H9 (cell line): ENCODE measurements at regions not wholly inside any gene's neighbourhood (a gene's known extent, or its start where the extent isn't known, plus 50 kb on each side); places are given as distances from the start of the nearest gene placed in this dataset.
"Not testable (repeated sequence)": the region's sequence is repeated elsewhere in the genome, so short reads cannot be mapped to it uniquely, and the experiment has no call there.

Source experiments
- DNase-seq: peaks from one replicate; pipeline ENCODE4 v3.0.0-alpha.2; 2017
- H2AFZ ChIP-seq: one replicate; pipeline ENCODE4 v1.6.1; 2013; ENCODE audit warnings: mild to moderate bottlenecking, low read length, control low read depth, moderate library complexity
- H2AK5ac ChIP-seq: 2 replicates; pipeline ENCODE4 v1.6.1; 2013; ENCODE audit warnings: low read length, control low read depth, mixed read lengths; ENCODE audit not compliant: insufficient read length
- H2BK120ac ChIP-seq: one replicate; pipeline ENCODE4 v1.6.1; 2013; ENCODE audit warnings: low read depth, mild to moderate bottlenecking, low read length, control low read depth, inconsistent platforms; ENCODE audit not compliant: poor library complexity, severe bottlenecking
- H2BK12ac ChIP-seq: 2 replicates; pipeline ENCODE4 v1.6.1; 2013; ENCODE audit warnings: low read length, control low read depth, mixed read lengths, low read depth; ENCODE audit not compliant: insufficient read length
- H2BK15ac ChIP-seq: 2 replicates; pipeline ENCODE4 v1.6.1; 2013; ENCODE audit warnings: low read depth, low read length, control low read depth
- H2BK20ac ChIP-seq: one replicate; pipeline ENCODE4 v1.6.1; 2013; ENCODE audit warnings: low read depth, mild to moderate bottlenecking, low read length, control low read depth, inconsistent platforms; ENCODE audit not compliant: poor library complexity, severe bottlenecking
- H2BK5ac ChIP-seq: 2 replicates; pipeline ENCODE4 v1.6.1; 2013; ENCODE audit warnings: low read length, control low read depth, mixed read lengths; ENCODE audit not compliant: insufficient read length
- H3K14ac ChIP-seq: 2 replicates; pipeline ENCODE4 v1.6.1; 2013; ENCODE audit warnings: low read length, control low read depth; ENCODE audit not compliant: insufficient read depth
- H3K18ac ChIP-seq: 2 replicates; pipeline ENCODE4 v1.6.1; 2013; ENCODE audit warnings: low read depth, mild to moderate bottlenecking, mixed read lengths, low read length, control low read depth; ENCODE audit not compliant: insufficient read length
- H3K23ac ChIP-seq: 2 replicates; pipeline ENCODE4 v1.6.1; 2013; ENCODE audit warnings: low read length, control low read depth, mixed read lengths, low read depth; ENCODE audit not compliant: insufficient read length
- H3K23me2 ChIP-seq: 2 replicates; pipeline ENCODE4 v1.6.1; 2013; ENCODE audit warnings: low read depth, mild to moderate bottlenecking, mixed read lengths, low read length, control low read depth; ENCODE audit not compliant: insufficient read length, poor library complexity, severe bottlenecking
- H3K27ac ChIP-seq: 2 replicates; pipeline ENCODE4 v1.5.1; 2013; ENCODE audit warnings: low read length, control low read depth, mixed read lengths, low read depth; ENCODE audit not compliant: insufficient read length
- H3K27me3 ChIP-seq: 2 replicates; pipeline ENCODE4 v1.6.1; 2013; ENCODE audit warnings: low read length, control low read depth, inconsistent platforms; ENCODE audit not compliant: insufficient read depth
- H3K4ac ChIP-seq: 2 replicates; pipeline ENCODE4 v1.6.1; 2013; ENCODE audit warnings: low read depth, mild to moderate bottlenecking, control low read depth, inconsistent platforms, low read length, moderate library complexity
- H3K4me1 ChIP-seq: 2 replicates; pipeline ENCODE4 v1.6.1; 2013; ENCODE audit warnings: low read length, control low read depth, inconsistent platforms; ENCODE audit not compliant: insufficient read depth
- H3K4me2 ChIP-seq: 2 replicates; pipeline ENCODE4 v1.6.1; 2013; ENCODE audit warnings: low read length, control low read depth, mixed read lengths; ENCODE audit not compliant: insufficient read length, insufficient read depth
- H3K56ac ChIP-seq: 2 replicates; pipeline ENCODE4 v1.6.1; 2013; ENCODE audit warnings: low read depth, mild to moderate bottlenecking, mixed read lengths, low read length, control low read depth; ENCODE audit not compliant: insufficient read length
- H3K79me1 ChIP-seq: 2 replicates; pipeline ENCODE4 v1.6.1; 2013; ENCODE audit warnings: low read depth, mild to moderate bottlenecking, moderate library complexity, low read length, control low read depth, inconsistent platforms; ENCODE audit not compliant: insufficient read depth, poor library complexity, severe bottlenecking
- H3K79me2 ChIP-seq: 2 replicates; pipeline ENCODE4 v1.6.1; 2013; ENCODE audit warnings: low read length, control low read depth, inconsistent platforms; ENCODE audit not compliant: insufficient read depth
- H3K9ac ChIP-seq: 2 replicates; pipeline ENCODE4 v1.6.1; 2013; ENCODE audit warnings: low read length, control low read depth, mixed read lengths; ENCODE audit not compliant: insufficient read length; ENCODE audit errors: extremely low read depth
- H3K9me3 ChIP-seq: one replicate; pipeline ENCODE4 v1.6.1; 2013; ENCODE audit warnings: low read depth, low read length, inconsistent platforms; ENCODE audit not compliant: control insufficient read depth
- H3T11ph ChIP-seq: one replicate; pipeline ENCODE4 v1.6.1; 2013; ENCODE audit warnings: mild to moderate bottlenecking, low read length, control low read depth, inconsistent platforms
- H4K20me1 ChIP-seq: one replicate; pipeline ENCODE4 v1.6.1; 2013; ENCODE audit not compliant: control insufficient read depth, insufficient read length, insufficient read depth
- H4K5ac ChIP-seq: 2 replicates; pipeline ENCODE4 v1.6.1; 2013; ENCODE audit warnings: low read depth, mild to moderate bottlenecking, mixed read lengths, low read length, control low read depth; ENCODE audit not compliant: insufficient read length
- H4K8ac ChIP-seq: replicated peaks from 2 replicates; pipeline ENCODE4 v1.6.1; 2013; ENCODE audit warnings: low read length, control low read depth, mixed read lengths, low read depth; ENCODE audit not compliant: insufficient read length
- H4K91ac ChIP-seq: 2 replicates; pipeline ENCODE4 v1.6.1; 2013; ENCODE audit warnings: low read depth, mild to moderate bottlenecking, moderate library complexity, mixed read lengths, low read length, control low read depth; ENCODE audit not compliant: insufficient read length
- H3K27ac Mint-ChIP-seq, 3 experiments: 2 replicates in 2 of 3; 3 replicates in 1 of 3; pipeline ENCODE4 v1.8.0; 2020 to 2021; ENCODE audit warnings: mixed read lengths in 3 of 3, mild to moderate bottlenecking in 1 of 3, moderate library complexity in 1 of 3
- H3K27me3 Mint-ChIP-seq: 2 replicates; pipeline ENCODE4 v1.8.0; 2021; ENCODE audit warnings: low read depth, mild to moderate bottlenecking, moderate library complexity, mixed read lengths
- H3K36me3 Mint-ChIP-seq, 3 experiments: 2 replicates in 2 of 3; 3 replicates in 1 of 3; pipeline ENCODE4 v1.8.0; 2020 to 2021; ENCODE audit warnings: low read depth in 3 of 3, mixed read lengths in 3 of 3; ENCODE audit not compliant: insufficient read depth in 1 of 3
- H3K4me1 Mint-ChIP-seq, 2 experiments: 2 replicates each; pipeline ENCODE4 v1.8.0; 2020; ENCODE audit warnings: mixed read lengths in 2 of 2
- H3K4me3 Mint-ChIP-seq, 2 experiments: 2 replicates in 1 of 2; 3 replicates in 1 of 2; pipeline ENCODE4 v1.8.0; 2020 to 2021; ENCODE audit warnings: mild to moderate bottlenecking in 2 of 2, mixed read lengths in 2 of 2, moderate library complexity in 1 of 2
- H3K9me3 Mint-ChIP-seq, 2 experiments: 2 replicates in 1 of 2; 3 replicates in 1 of 2; pipeline ENCODE4 v1.8.0; 2020; ENCODE audit warnings: mild to moderate bottlenecking in 2 of 2, mixed read lengths in 2 of 2, moderate library complexity in 1 of 2
- CTCF ChIP-seq: fragments of 200-600 bp; sonication (generic); conservative IDR thresholded peaks from 3 replicates; pipeline ENCODE4 v1.8.0; 2021; ENCODE audit warnings: antibody characterized with exemption, mild to moderate bottlenecking
- WGBS: extraction: QIAGEN DNeasy Blood & Tissue Kit; methylation state at CpG from one replicate; pipeline ENCODE4 v1.1.7; 2013; ENCODE audit warnings: missing lambda C conversion rate, low lambda C conversion rate, mixed read lengths; ENCODE audit not compliant: insufficient read length; ENCODE audit errors: extremely low coverage; 5-methylcytosine and 5-hydroxymethylcytosine counted together

DNA sequence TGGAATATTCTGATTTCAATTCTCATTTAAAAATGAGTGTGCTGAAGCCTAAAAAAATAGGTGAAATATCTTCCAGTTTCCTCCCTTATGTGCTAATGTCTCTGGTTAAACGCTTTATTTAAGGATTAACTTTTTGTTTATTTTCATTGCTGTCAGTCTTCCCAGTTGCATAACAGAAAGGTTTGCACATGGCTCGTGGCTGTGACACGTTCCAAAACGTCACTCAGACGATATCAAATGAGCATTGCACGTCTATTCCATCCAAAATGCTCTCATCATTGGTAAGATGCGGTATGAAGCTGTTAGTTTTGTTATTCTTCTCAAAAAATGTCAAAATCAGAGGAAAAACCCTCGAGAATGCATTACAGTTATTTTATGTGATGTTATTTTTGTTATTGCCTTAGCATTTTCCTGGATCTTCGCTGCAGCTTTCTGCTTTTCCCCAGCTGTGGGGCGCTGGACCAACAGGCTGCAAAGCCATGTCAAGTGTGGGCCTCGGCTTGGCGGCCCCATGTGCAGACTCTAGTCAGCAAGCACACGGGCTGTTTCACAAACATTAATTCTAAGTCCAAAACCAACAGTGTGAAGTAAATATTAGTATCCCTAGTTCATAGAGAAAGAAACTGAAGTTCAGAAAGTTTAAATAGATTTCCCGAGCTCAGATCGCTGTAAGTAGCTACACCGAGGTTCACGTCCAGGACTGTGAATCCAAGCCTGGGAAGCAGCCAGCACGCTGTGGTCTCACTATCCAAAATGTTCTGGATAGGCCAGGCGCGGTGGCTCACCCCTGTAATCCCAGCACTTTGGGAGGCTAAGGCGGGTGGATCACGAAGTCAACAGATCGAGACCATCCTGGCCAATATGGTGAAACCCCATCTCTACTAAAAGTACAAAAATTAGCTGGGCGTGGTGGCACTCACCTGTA, 793.4 kb upstream of the FRG1 start:
- Histone ChIP-seq H3K27ac (no peak overlapping the region), H2BK20ac (no peak overlapping the region), H3K4me1 (no peaks in the 10 kb centered on the region), H3K4ac (no peak overlapping the region), H3K9me3 (no peaks in the 10 kb centered on the region), H2BK120ac (no peak overlapping the region), H3K4me2 (no peak overlapping the region), H2AK5ac (no peak overlapping the region), H4K20me1 (no peaks in the 10 kb centered on the region), H4K8ac (no peak overlapping the region), H2BK12ac (no peak overlapping the region), H3K27me3 (no peaks in the 10 kb centered on the region), H4K5ac (no peak overlapping the region), H3K18ac (no peak overlapping the region), H3K14ac (no peak overlapping the region), H3K23ac (no peak overlapping the region), H3T11ph (no peak overlapping the region), H2BK15ac (no peak overlapping the region), H3K9ac (no peak overlapping the region), H2BK5ac (no peak overlapping the region), H4K91ac (no peak overlapping the region), H3K56ac (no peak overlapping the region), H3K79me2 (no peaks in the 10 kb centered on the region), H3K79me1 (no peaks in the 10 kb centered on the region), H2AFZ (no peak overlapping the region), H3K23me2 (no peaks in the 10 kb centered on the region)
- TF ChIP-seq CTCF = no peak
- Mint-ChIP-seq H3K9me3 (peaks cover 11 to 17% of the 10 kb centered on the region in 2 experiments), H3K4me3 (no peak overlapping the region), H3K36me3 (peaks cover 9 to 20% (median 9%) of the 10 kb centered on the region in 3 experiments), H3K4me1 (0 out of 4 replicates have a peak, but pooled peaks cover 0 to 3% of the 10 kb centered on the region in 2 experiments), H3K27me3 (no peaks in the 10 kb centered on the region), H3K27ac (no peak overlapping the region; a peak in 2 of 7 replicates)
- no peak for DNase-seq
- WGBS = no CpG with 5 or more reads among the region's 24 CpGs

DNA sequence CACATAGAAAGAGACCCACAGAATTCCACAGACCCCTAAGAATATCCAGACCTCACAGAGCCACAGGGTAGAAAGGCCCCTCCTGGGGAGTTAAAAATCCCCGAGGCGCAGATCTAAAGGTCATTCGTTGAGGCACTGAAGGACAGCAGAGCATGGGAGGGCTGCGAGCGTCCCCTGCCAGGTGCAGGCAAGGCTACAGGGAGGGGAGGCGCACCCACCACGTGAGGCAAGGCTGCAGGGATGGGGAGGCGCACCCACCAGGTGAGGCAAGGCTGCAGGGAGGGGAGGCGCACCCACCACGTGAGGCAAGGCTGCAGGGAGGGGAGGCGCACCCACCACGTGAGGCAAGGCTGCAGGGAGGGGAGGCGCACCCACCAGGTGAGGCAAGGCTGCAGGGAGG, 785.6 kb upstream of the FRG1 start:
- H4K8ac ChIP-seq, H3K27ac ChIP-seq, H3K4ac ChIP-seq, H2BK5ac ChIP-seq, H2BK15ac ChIP-seq, H3K9me3 ChIP-seq, H3K4me1 ChIP-seq, H3K23ac ChIP-seq, H3K9me3 Mint-ChIP-seq, H3K4me2 ChIP-seq, H3K4me3 Mint-ChIP-seq, H2BK12ac ChIP-seq, H3K27me3 ChIP-seq, H4K91ac ChIP-seq, H2AFZ ChIP-seq, H3K9ac ChIP-seq, H3K56ac ChIP-seq, H3K23me2 ChIP-seq, DNase-seq, H3K27me3 Mint-ChIP-seq, H4K5ac ChIP-seq, H3K79me2 ChIP-seq, H3K14ac ChIP-seq, H3T11ph ChIP-seq, H4K20me1 ChIP-seq, H2BK20ac ChIP-seq, H3K79me1 ChIP-seq, H2AK5ac ChIP-seq, H2BK120ac ChIP-seq: not testable (repeated sequence)
- H3K36me3 Mint-ChIP-seq = peaks cover 4 to 26% (median 11%) of the 10 kb centered on the region in 3 experiments; a peak in 5 of 7 replicates
- peak overlapping the region in 1 of 3 experiments; percentile 6; a peak in 1 of 7 replicates for H3K27ac Mint-ChIP-seq
- peak overlapping the region; percentile 42 for H3K18ac ChIP-seq
- peaks cover 16 to 17% of the 10 kb centered on the region in 2 experiments for H3K4me1 Mint-ChIP-seq
- no CpG with 5 or more reads among the region's 13 CpGs for WGBS
